MM.1S (cell line): ENCODE measurements at regions not wholly inside any gene's neighbourhood (a gene's known extent, or its start where the extent isn't known, plus 50 kb on each side); places are given as distances from the start of the nearest gene placed in this dataset.

Source experiments
- DNase-seq: peaks from one replicate; pipeline ENCODE4 v3.0.0-alpha.2; 2015
- H2AFZ ChIP-seq: fragments of 300-600 bp; sonication (generic); 2 replicates; pipeline ENCODE4 v1.6.0; 2016; ENCODE audit warnings: antibody characterized with exemption, low read length
- H3F3A ChIP-seq: fragments of 300-600 bp; sonication (generic); 2 replicates; pipeline ENCODE4 v1.6.1; 2016; ENCODE audit warnings: mild to moderate bottlenecking, antibody characterized with exemption, low read length, moderate library complexity, mixed read lengths; ENCODE audit not compliant: insufficient read depth
- H3K27ac ChIP-seq: fragments of 300-600 bp; sonication (generic); 2 replicates; pipeline ENCODE4 v1.5.1; 2016; ENCODE audit warnings: mild to moderate bottlenecking, low read length
- H3K27me3 ChIP-seq: fragments of 300-600 bp; sonication (generic); replicated peaks from 2 replicates; pipeline ENCODE4 v1.6.0; 2016; ENCODE audit warnings: low read length; ENCODE audit not compliant: insufficient read depth
- H3K36me3 ChIP-seq: fragments of 300-600 bp; sonication (generic); replicated peaks from 2 replicates; pipeline ENCODE4 v1.6.1; 2016; ENCODE audit warnings: mild to moderate bottlenecking, low read length, mixed read lengths; ENCODE audit not compliant: insufficient read depth
- H3K4me1 ChIP-seq: fragments of 300-600 bp; sonication (generic); 2 replicates; pipeline ENCODE4 v1.6.1; 2016; ENCODE audit warnings: low read length, mixed read lengths
- H3K4me2 ChIP-seq: fragments of 300-600 bp; sonication (generic); 2 replicates; pipeline ENCODE4 v1.6.0; 2016; ENCODE audit warnings: low read depth, low read length
- H3K4me3 ChIP-seq: fragments of 300-600 bp; sonication (generic); 2 replicates; pipeline ENCODE4 v1.5.1; 2016; ENCODE audit warnings: low read length, mixed read lengths
- H3K79me2 ChIP-seq: fragments of 300-600 bp; sonication (generic); 2 replicates; pipeline ENCODE4 v1.6.1; 2016; ENCODE audit warnings: mixed run types, low read length, mixed read lengths
- H3K9ac ChIP-seq: fragments of 300-600 bp; sonication (generic); 2 replicates; pipeline ENCODE4 v1.6.1; 2016; ENCODE audit warnings: low read length, mixed read lengths
- H3K9me2 ChIP-seq: fragments of 300-600 bp; sonication (generic); replicated peaks from 2 replicates; pipeline ENCODE4 v1.6.1; 2016; ENCODE audit warnings: mild to moderate bottlenecking, low read length, mixed read lengths; ENCODE audit not compliant: insufficient read depth
- H3K9me3 ChIP-seq: fragments of 300-600 bp; sonication (generic); replicated peaks from 2 replicates; pipeline ENCODE4 v1.6.1; 2016; ENCODE audit warnings: mild to moderate bottlenecking, low read length, mixed read lengths; ENCODE audit not compliant: insufficient read depth
- H4K20me1 ChIP-seq: fragments of 300-600 bp; sonication (generic); 2 replicates; pipeline ENCODE4 v1.6.1; 2016; ENCODE audit warnings: mild to moderate bottlenecking, low read length, moderate library complexity, mixed read lengths; ENCODE audit not compliant: insufficient read depth
- EZH2 ChIP-seq: fragments of 300-600 bp; sonication (generic); optimal IDR thresholded peaks from 2 replicates; pipeline ENCODE3; 2017; ENCODE audit warnings: low read depth, mild to moderate bottlenecking, antibody characterized with exemption, low read length, mixed read lengths
- EZH2phosphoT487 ChIP-seq: fragments of 300-600 bp; sonication (generic); IDR thresholded peaks from 2 replicates; pipeline ENCODE4 v1.6.1; 2018; ENCODE audit warnings: antibody characterized with exemption, low read length
- TF ChIP-seq, protein P1 (sequence below): fragments of 300-600 bp; sonication (generic); IDR thresholded peaks from 2 replicates; pipeline ENCODE4 v1.5.1; 2016; ENCODE audit warnings: antibody characterized with exemption, low read length, mixed read lengths

DNA sequence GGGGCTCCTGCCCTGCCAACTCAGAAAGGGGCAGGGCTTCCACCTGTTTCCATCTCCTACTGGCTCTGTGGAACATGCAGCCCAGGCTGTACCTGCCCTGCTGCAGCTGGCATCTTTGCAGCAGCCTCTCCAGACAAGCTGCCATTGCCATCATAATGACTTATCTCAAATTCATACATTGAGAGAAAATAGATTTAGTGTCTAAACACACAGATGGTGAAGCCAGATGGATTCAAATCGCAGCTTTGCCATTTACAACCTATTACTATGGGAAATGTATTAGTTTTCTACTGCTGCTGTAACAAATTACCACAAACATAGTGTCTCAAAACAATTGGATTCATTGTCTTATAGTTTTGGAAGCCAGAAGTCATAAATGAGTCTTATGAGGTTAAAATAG lies 260.0 kb downstream of the KCNA4 start:
- no peaks in the 10 kb centered on the region for H4K20me1 ChIP-seq
- H2AFZ ChIP-seq, result no peak overlapping the region
- H3K9me3 ChIP-seq, result no peaks in the 10 kb centered on the region
- no peaks in the 10 kb centered on the region for H3K9me2 ChIP-seq
- TF ChIP-seq EZH2phosphoT487, result no peak
- no peaks in the 10 kb centered on the region for H3K27me3 ChIP-seq
- DNase-seq, result no peak
- H3K9ac ChIP-seq, result no peak overlapping the region
- H3K4me3 ChIP-seq, result no peak overlapping the region
- no peaks in the 10 kb centered on the region for H3K36me3 ChIP-seq
- H3K79me2 ChIP-seq, result no peaks in the 10 kb centered on the region
- H3F3A ChIP-seq, result no peaks in the 10 kb centered on the region
- no peak overlapping the region for H3K27ac ChIP-seq
- H3K4me2 ChIP-seq, result no peak overlapping the region
- no peaks in the 10 kb centered on the region for H3K4me1 ChIP-seq

DNA sequence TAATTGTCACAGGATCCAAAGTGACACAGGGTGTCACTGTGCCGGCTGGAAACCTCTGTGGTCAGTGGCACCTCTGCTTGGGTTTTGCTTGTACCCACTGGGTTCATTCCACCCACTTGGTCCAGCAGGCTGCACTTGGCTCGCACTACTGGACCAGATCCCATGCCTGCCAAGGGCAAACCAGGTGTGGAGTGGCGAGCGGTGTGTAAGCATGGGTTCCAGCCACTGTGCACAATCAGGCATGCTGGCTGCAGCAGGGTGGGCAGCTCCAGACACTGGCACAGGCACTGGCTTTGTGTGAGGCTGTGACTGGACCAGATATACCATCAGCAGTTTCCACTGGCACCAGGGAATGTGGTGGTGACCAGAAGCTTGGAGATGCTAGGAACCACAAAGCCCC lies 261.4 kb downstream of the KCNA4 start:
- no peak overlapping the region for H3K9ac ChIP-seq
- H3K4me3 ChIP-seq, result no peak overlapping the region
- H3K9me3 ChIP-seq, result no peaks in the 10 kb centered on the region
- TF ChIP-seq, protein P1, sequence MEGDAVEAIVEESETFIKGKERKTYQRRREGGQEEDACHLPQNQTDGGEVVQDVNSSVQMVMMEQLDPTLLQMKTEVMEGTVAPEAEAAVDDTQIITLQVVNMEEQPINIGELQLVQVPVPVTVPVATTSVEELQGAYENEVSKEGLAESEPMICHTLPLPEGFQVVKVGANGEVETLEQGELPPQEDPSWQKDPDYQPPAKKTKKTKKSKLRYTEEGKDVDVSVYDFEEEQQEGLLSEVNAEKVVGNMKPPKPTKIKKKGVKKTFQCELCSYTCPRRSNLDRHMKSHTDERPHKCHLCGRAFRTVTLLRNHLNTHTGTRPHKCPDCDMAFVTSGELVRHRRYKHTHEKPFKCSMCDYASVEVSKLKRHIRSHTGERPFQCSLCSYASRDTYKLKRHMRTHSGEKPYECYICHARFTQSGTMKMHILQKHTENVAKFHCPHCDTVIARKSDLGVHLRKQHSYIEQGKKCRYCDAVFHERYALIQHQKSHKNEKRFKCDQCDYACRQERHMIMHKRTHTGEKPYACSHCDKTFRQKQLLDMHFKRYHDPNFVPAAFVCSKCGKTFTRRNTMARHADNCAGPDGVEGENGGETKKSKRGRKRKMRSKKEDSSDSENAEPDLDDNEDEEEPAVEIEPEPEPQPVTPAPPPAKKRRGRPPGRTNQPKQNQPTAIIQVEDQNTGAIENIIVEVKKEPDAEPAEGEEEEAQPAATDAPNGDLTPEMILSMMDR, result no peak
- TF ChIP-seq EZH2phosphoT487 (no peak), EZH2 (no peak)
- no peak overlapping the region for H2AFZ ChIP-seq
- no peaks in the 10 kb centered on the region for H3K27me3 ChIP-seq
- H3K27ac ChIP-seq, result no peak overlapping the region
- no peaks in the 10 kb centered on the region for H3K4me1 ChIP-seq
- no peak for DNase-seq
- no peak overlapping the region for H3K4me2 ChIP-seq
- H4K20me1 ChIP-seq, result no peaks in the 10 kb centered on the region
- no peaks in the 10 kb centered on the region for H3F3A ChIP-seq
- no peaks in the 10 kb centered on the region for H3K9me2 ChIP-seq
- no peaks in the 10 kb centered on the region for H3K36me3 ChIP-seq
- no peaks in the 10 kb centered on the region for H3K79me2 ChIP-seq

GRCh38 chr11:29751618-29752017 lies 265.2 kb downstream of the KCNA4 start:
- DNase-seq, result no peak
- Histone ChIP-seq H3K79me2 (no peaks in the 10 kb centered on the region), H3K27ac (no peak overlapping the region), H2AFZ (no peak overlapping the region), H3K9ac (no peak overlapping the region), H3F3A (no peaks in the 10 kb centered on the region), H3K36me3 (no peaks in the 10 kb centered on the region), H3K4me3 (no peak overlapping the region), H4K20me1 (no peaks in the 10 kb centered on the region), H3K4me2 (no peak overlapping the region), H3K4me1 (no peaks in the 10 kb centered on the region), H3K27me3 (no peaks in the 10 kb centered on the region), H3K9me2 (no peaks in the 10 kb centered on the region), H3K9me3 (no peaks in the 10 kb centered on the region)
- TF ChIP-seq EZH2 (no peak), EZH2phosphoT487 (no peak)
- TF ChIP-seq, protein P1, result no peak

DNA sequence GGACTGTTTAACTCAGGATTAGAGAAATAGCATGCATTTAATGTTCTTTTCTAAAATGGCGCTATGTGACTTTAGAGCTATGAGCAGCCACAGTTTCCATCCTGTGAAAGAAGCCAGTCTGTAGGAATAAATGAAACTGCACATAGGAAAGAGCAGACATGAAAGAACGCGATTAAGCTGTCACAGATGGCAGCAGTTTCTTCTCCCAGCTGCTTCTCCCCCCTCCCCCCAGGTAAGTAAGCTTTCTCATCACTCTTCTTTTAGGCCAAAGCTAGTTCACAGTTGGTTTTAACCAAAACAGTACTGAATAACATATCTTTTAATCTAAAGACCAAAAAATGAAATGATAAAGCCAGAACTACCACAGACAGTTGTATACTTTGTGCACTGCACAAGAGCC lies 266.4 kb downstream of the KCNA4 start:
- no peaks in the 10 kb centered on the region for H3K36me3 ChIP-seq
- no peaks in the 10 kb centered on the region for H3K9me3 ChIP-seq
- no peaks in the 10 kb centered on the region for H4K20me1 ChIP-seq
- no peaks in the 10 kb centered on the region for H3K27me3 ChIP-seq
- no peaks in the 10 kb centered on the region for H3K79me2 ChIP-seq
- H3K9ac ChIP-seq, result no peak overlapping the region
- no peak overlapping the region for H2AFZ ChIP-seq
- H3K4me2 ChIP-seq, result no peak overlapping the region
- H3K4me1 ChIP-seq, result no peaks in the 10 kb centered on the region
- H3F3A ChIP-seq, result no peaks in the 10 kb centered on the region
- no peak overlapping the region for H3K4me3 ChIP-seq
- no peak overlapping the region for H3K27ac ChIP-seq
- no peak for DNase-seq
- TF ChIP-seq, protein P1, result no peak
- TF ChIP-seq EZH2 (no peak), EZH2phosphoT487 (no peak)
- H3K9me2 ChIP-seq, result no peaks in the 10 kb centered on the region
